ENCODE measurements at regions not wholly inside any gene's neighbourhood (a gene's known extent, or its start where the extent isn't known, plus 50 kb on each side); places are given as distances from the start of the nearest gene placed in this dataset.
"Not testable (repeated sequence)": the region's sequence is repeated elsewhere in the genome, so short reads cannot be mapped to it uniquely, and the experiment has no call there.

DNA sequence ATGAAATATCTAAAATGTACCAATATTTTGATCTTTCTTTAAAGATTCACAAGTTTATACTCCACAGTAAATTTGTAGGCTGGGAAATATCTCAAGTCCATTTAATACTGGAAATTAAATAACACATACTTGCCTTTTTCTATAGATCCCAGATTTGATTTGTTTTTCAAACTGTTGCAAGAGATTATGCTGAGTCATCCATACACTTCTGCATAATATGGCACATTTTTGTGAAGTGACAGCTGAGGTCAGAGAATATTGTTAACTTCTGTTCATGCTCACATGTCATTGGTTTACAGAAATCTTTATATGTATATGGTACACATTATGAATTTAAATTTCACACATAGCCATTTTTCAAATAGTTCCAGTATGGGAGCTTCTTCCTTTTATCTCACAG, 1066.3 kb upstream of the NUDT12 start:
- no peak for ATAC-seq

DNA sequence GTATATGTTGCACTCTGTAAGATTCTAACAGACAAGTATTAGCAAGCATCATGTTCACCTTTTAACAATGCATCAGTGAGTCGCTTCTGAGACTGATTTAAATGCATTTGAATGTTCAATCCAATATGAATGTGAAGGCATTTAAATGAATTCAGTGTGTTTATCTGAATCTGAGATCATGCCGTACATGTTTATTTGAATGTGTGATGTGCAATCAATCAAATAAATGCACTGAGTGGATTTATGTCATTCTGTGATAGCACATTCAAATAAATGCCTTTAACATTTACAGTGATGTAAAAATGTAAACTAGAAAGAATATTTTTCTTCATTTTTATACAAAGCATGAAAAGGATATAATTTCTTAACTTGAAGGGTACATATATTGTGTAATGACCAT, 1063.5 kb upstream of the NUDT12 start:
- ATAC-seq (no peak), DNase-seq (no peak)

More for the DNA sequence above, 1066.3 kb upstream of the NUDT12 start:
- Mint-ChIP-seq H3K4me3 (no peak overlapping the region), H3K36me3 (ENCODE audit: insufficient read depth) (no peaks in the 10 kb centered on the region), H3K9me3 (peaks cover 5% of the 10 kb centered on the region), H3K4me1 (ENCODE audit: low read depth) (no peaks in the 10 kb centered on the region), H3K27me3 (ENCODE audit: low read depth) (no peaks in the 10 kb centered on the region)
- DNase-seq: no peak

DNA sequence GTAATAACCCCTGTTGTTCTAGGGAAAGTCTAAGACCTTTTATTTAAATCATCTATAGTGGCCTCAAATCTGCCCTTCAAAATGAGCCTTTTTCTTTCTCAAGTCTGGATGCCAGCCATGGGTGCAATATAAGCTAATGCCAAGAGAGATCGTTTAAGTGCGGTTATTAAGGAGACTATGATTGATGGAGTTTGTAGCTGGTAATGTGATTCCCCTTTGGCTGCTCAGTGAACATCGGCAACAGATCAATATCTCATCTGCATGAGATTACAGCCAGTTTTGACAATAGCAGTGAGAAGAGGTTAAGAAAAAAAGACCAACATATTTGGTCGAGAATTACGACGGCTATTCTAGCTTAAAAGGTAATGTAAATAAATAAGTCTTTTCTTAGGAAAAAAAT, 1049.4 kb upstream of the NUDT12 start:
- Mint-ChIP-seq H3K36me3 (ENCODE audit: insufficient read depth) (no peaks in the 10 kb centered on the region), H3K27me3 (ENCODE audit: low read depth) (no peaks in the 10 kb centered on the region), H3K4me3 (no peak overlapping the region), H3K4me1 (ENCODE audit: low read depth) (no peaks in the 10 kb centered on the region), H3K9me3 (peaks cover 3% of the 10 kb centered on the region)
- DNase-seq: no peak
- ATAC-seq: no peak

More for the DNA sequence above, 1063.5 kb upstream of the NUDT12 start:
- Mint-ChIP-seq H3K4me3 (no peak overlapping the region), H3K27me3 (ENCODE audit: low read depth) (no peaks in the 10 kb centered on the region), H3K36me3 (ENCODE audit: insufficient read depth) (no peaks in the 10 kb centered on the region), H3K4me1 (ENCODE audit: low read depth) (no peaks in the 10 kb centered on the region), H3K9me3 (peaks cover 7% of the 10 kb centered on the region)

DNA sequence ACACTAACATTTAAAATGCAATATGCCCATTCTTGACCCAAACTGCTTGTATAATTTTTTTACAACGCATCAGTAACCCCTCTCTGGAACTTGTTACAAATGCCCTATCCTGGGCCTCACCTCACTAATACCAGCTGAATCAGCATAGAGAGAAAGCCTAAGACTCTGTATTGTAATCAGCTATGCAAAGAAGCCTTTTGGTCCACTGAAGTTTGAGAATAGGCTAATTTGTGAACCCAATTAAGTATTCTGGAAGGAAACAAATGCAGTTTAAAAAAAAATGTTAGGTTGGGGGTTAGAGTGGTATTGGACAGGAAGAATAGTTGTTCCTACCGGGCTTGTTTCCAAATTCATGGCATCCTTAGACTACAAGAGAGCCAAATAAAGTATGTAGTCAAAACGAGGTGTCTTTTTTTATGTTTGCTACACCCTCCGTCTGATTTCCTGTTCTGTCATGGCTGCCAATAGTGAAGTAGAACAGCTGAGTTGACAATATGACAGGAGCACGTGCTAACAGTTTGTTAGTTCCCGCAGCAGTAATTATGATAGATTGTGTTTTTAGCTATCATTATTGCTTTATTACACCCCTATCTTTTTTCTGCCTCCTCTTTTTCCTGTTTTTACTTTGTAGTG, 1048.7 kb upstream of the NUDT12 start:
- Mint-ChIP-seq H3K4me1 (ENCODE audit: low read depth) (no peaks in the 10 kb centered on the region), H3K36me3 (ENCODE audit: insufficient read depth) (no peaks in the 10 kb centered on the region), H3K9me3 (peaks cover 3% of the 10 kb centered on the region), H3K27me3 (ENCODE audit: low read depth) (no peaks in the 10 kb centered on the region), H3K4me3 (no peak overlapping the region)
- DNase-seq (no peak), ATAC-seq (no peak)

DNA sequence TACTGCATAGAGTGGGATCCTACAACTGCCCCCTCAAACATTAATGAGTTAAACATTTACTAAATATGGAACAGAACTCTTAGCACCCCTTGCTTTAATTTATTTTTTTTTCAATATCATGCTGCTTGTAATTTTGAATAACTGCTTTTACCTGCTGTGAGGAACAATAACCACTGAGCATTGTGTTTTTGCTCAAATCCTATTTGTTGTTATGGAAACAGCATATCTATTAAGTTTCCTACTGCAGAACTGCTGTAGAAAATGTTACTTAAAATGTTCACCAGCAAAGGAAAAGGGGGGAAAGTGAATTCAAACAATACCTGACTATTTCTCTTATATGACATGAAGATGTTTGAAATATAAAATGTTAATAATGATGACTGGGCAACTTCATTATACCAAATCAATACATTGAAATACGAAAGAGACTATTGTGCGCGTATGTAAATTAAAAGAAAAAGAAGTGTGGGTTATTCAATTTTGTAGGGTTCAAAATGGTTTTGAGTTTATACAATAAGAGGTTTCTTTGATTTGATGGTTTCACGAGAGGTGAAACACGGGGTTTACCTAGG, 1043.8 kb upstream of the NUDT12 start:
- Mint-ChIP-seq H3K9me3 (peaks cover 10% of the 10 kb centered on the region), H3K36me3 (ENCODE audit: insufficient read depth) (no peaks in the 10 kb centered on the region), H3K4me1 (ENCODE audit: low read depth) (no peaks in the 10 kb centered on the region), H3K4me3 (no peak overlapping the region), H3K27me3 (ENCODE audit: low read depth) (no peaks in the 10 kb centered on the region)
- ATAC-seq: no peak
- no peak for DNase-seq

DNA sequence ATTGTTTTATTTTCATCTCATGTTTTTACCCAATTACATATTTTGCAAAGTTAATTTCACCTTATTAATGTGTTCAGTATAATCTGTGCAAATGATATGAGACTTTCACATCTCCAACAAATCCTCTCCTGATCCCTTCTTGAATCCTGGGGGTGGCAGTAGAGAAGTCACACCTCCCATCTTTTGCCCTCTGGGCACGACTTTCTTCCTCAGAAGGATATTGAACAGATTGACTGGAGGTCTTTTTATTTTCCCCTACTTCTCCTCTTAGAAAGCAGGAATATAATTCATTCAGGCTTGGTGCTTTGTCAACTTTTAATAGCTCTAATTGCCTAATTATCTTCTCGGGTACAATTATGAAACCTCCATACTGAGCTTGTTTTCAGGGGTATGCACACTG, 1037.1 kb upstream of the NUDT12 start:
- ATAC-seq: no peak
- no peaks in the 10 kb centered on the region for H3K27me3 Mint-ChIP-seq (ENCODE audit: low read depth)
- H3K9me3 Mint-ChIP-seq: peaks cover 10% of the 10 kb centered on the region
- H3K4me3 Mint-ChIP-seq: no peak overlapping the region
- DNase-seq: no peak
- no peaks in the 10 kb centered on the region for H3K4me1 Mint-ChIP-seq (ENCODE audit: low read depth)
- H3K36me3 Mint-ChIP-seq (ENCODE audit: insufficient read depth): no peaks in the 10 kb centered on the region

DNA sequence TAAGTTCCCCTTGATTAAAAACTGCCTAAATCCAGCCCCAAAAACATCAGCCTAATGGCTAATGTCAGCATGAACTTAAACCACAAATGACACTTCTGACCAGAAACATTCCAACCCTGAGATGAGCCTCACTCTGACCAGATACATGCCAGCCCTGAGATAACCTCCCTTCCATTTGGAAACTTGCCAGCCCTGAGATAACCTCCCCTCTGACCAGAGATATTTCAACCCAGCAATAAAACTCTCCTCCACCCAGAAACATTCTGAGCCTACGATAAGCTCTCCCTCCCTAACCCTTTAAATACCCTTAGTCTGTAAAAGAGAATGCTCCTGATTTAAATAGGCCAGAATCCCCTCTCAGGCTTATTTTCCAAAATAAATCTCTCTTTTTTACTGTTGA, 1035.7 kb upstream of the NUDT12 start:
- ATAC-seq: no peak
- H3K4me1 Mint-ChIP-seq (ENCODE audit: low read depth): no peaks in the 10 kb centered on the region

DNA sequence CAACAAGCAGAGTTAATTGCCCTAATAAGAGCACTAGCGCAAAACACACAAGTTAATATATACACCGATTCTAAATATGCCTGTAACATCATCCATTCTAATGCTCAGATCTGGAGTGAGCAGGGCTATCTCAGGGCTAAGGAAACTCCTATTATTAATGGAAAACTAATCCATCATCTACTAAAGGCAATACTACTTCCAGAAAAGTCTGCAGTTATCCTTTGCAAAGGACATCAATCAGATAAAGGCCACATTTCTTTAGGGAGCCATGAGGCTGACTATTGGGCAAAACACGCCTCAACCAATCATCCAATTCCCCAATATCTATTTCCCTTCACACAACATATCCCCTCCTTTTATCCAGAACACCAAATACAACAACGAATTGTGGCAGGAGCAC, 1032.3 kb upstream of the NUDT12 start:
- Mint-ChIP-seq H3K4me3 (no peak overlapping the region), H3K36me3 (ENCODE audit: insufficient read depth) (no peaks in the 10 kb centered on the region), H3K4me1 (ENCODE audit: low read depth) (no peaks in the 10 kb centered on the region), H3K27me3 (ENCODE audit: low read depth) (no peaks in the 10 kb centered on the region), H3K9me3 (peaks cover 22% of the 10 kb centered on the region)
- DNase-seq (no peak), ATAC-seq (no peak)

More for the DNA sequence above, 1035.7 kb upstream of the NUDT12 start:
- Mint-ChIP-seq H3K4me3 (no peak overlapping the region), H3K27me3 (ENCODE audit: low read depth) (no peaks in the 10 kb centered on the region), H3K36me3 (ENCODE audit: insufficient read depth) (no peaks in the 10 kb centered on the region), H3K9me3 (peaks cover 8% of the 10 kb centered on the region)
- no peak for DNase-seq

DNA sequence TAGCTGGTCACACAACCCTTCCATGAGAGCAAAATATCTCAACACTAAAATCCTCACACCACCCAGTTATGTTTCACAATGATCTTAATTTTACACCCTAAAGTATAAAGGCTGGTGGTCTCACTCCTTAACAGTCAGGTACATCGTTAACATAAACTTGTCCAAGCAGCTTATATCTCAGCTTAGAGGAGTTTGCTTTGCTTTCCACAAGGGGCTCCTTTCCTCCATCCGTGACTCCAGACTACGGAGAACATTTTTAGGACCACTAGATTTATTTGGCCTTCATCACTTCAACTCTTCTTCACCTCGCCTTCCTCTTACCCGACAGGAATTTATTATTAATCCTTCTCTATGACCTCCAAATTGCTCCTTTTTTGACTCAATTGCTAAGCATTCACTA, 1014.1 kb upstream of the NUDT12 start:
- no peaks in the 10 kb centered on the region for H3K4me1 Mint-ChIP-seq (ENCODE audit: low read depth)
- no peak for DNase-seq
- no peaks in the 10 kb centered on the region for H3K27me3 Mint-ChIP-seq (ENCODE audit: low read depth)
- H3K36me3 Mint-ChIP-seq (ENCODE audit: insufficient read depth): no peaks in the 10 kb centered on the region
- H3K9me3 Mint-ChIP-seq: peaks cover 2% of the 10 kb centered on the region
- H3K4me3 Mint-ChIP-seq: no peak overlapping the region
- ATAC-seq: no peak

DNA sequence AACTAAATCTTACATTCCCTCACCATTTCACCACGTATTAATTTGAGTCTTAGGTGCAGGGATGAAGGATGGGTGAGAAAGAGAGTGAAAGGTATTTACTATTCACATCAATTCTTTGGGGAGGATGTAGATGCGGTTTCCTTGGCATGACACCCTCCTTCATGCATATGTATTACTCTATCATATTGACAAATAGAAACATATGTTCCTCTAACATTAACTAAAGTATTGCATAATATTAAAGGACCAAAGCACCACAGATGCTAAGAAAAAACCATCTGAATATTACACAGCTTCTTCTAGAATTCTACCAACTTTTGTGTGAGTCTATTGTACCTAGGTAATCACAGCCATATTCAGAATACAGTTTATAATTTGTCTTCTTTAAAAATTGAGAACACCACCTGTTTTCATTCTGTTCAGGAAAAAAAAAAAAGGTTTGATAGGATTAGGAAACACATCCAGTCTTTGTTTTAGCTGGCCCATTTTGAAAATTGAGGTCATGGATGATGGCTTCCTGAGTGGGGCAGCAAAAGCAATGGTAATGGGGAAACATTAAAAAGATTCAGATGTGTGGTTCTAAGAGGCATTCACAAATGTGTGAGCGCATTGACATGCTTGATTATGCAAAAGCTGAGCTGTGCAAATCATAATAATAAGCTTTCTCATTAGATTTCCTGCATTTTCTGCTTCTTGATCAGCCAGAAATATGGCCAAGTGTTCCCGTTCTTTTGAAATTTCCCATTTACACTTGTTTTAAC, 1011.5 kb upstream of the NUDT12 start:
- H3K36me3 Mint-ChIP-seq (ENCODE audit: insufficient read depth): no peaks in the 10 kb centered on the region
- no peak overlapping the region for H3K4me3 Mint-ChIP-seq
- no peaks in the 10 kb centered on the region for H3K4me1 Mint-ChIP-seq (ENCODE audit: low read depth)
- peaks cover 7% of the 10 kb centered on the region for H3K9me3 Mint-ChIP-seq
- H3K27me3 Mint-ChIP-seq (ENCODE audit: low read depth): no peaks in the 10 kb centered on the region
- ATAC-seq: no peak
- DNase-seq: no peak

DNA sequence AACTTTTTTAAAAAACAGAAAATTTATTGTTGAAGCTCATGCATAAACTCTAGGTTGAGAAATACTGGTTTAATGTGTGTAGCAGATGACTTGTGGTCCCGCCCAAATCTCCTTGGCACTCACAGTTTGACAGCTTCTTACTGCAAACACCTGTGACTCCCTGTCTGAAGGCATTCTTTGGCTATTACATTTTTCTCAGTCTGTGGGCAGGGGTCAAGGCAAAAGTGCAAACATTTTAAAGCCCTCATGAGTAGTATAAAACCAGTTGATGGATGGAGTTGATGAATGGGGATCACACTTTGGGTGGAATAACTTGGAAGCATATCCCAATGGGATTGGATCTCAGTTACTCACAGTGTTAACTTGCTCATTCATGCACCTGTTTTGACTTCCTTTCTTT, 1007.0 kb upstream of the NUDT12 start:
- Mint-ChIP-seq H3K4me3 (no peak overlapping the region), H3K36me3 (ENCODE audit: insufficient read depth) (no peaks in the 10 kb centered on the region), H3K4me1 (ENCODE audit: low read depth) (no peaks in the 10 kb centered on the region), H3K27me3 (ENCODE audit: low read depth) (no peaks in the 10 kb centered on the region), H3K9me3 (peaks cover 13% of the 10 kb centered on the region)
- ATAC-seq (no peak), DNase-seq (no peak)

DNA sequence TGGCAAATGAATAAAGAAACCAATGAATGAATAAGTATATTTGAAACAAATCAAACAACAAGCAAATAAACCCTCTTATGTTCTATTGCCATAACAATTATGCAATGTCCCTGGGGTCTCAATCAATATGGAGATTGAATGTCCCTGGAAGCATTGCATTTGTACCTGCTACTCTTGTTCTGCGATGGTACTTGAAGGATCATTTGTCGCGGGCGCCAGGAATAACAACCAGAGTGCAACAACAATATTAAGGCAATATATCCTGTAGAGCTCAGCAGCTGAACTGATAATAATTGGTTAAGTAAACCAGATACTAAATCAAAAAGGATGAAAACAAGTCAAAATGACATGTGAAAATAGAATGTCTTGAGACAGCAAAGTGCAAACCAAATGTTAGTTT, 1001.9 kb upstream of the NUDT12 start:
- no peak for DNase-seq
- no peaks in the 10 kb centered on the region for H3K27me3 Mint-ChIP-seq (ENCODE audit: low read depth)
- H3K4me3 Mint-ChIP-seq: no peak overlapping the region
- no peak for ATAC-seq
- H3K9me3 Mint-ChIP-seq: peaks cover 9% of the 10 kb centered on the region
- no peaks in the 10 kb centered on the region for H3K36me3 Mint-ChIP-seq (ENCODE audit: insufficient read depth)
- H3K4me1 Mint-ChIP-seq (ENCODE audit: low read depth): no peaks in the 10 kb centered on the region

DNA sequence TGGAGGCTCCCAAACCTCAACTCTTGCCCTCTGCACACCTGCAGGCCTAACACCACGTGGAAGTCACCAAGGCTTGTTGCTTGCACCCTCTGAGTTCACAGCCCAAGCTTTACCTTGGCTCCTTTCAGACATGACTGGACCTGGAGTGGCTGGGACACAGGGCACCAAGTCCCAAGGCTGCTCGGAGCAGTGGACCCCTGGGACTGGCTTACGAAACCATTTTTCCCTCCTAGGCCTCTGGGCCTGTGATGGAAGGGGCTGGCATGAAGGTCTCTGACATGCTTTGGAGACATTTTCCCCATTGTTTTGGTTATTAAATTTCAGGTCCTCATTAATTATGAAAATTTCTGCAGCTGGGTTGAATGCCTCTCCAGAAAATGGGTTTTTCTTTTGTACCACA, 994.4 kb upstream of the NUDT12 start:
- no peaks in the 10 kb centered on the region for H3K27me3 Mint-ChIP-seq (ENCODE audit: low read depth)
- DNase-seq: no peak
- no peak for ATAC-seq
- no peaks in the 10 kb centered on the region for H3K36me3 Mint-ChIP-seq (ENCODE audit: insufficient read depth)
- peaks cover 18% of the 10 kb centered on the region for H3K9me3 Mint-ChIP-seq
- H3K4me1 Mint-ChIP-seq (ENCODE audit: low read depth): no peaks in the 10 kb centered on the region
- H3K4me3 Mint-ChIP-seq: no peak overlapping the region

DNA sequence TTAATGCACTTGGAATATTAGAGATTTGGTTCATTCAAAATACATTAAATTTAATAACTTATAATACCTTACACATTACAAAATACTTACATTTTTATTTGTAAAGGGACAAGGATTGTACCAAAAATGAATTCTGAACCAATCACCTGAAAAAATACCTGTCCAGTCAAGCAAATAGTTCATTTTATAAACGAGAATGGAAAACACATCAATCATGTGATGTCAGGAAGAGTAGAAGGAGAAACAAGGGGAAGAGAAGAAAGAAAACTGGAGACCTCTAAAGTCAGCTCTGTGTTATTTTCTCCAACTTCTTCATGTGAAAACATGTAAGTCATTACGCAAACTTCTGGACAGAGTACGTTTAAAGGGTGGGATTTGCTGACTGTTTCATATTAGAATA, 989.0 kb upstream of the NUDT12 start:
- no peaks in the 10 kb centered on the region for H3K36me3 Mint-ChIP-seq (ENCODE audit: insufficient read depth)
- H3K27me3 Mint-ChIP-seq (ENCODE audit: low read depth): no peaks in the 10 kb centered on the region
- H3K9me3 Mint-ChIP-seq: peaks cover 12% of the 10 kb centered on the region
- no peak for DNase-seq
- no peak for ATAC-seq
- no peak overlapping the region for H3K4me3 Mint-ChIP-seq
- H3K4me1 Mint-ChIP-seq (ENCODE audit: low read depth): no peaks in the 10 kb centered on the region

DNA sequence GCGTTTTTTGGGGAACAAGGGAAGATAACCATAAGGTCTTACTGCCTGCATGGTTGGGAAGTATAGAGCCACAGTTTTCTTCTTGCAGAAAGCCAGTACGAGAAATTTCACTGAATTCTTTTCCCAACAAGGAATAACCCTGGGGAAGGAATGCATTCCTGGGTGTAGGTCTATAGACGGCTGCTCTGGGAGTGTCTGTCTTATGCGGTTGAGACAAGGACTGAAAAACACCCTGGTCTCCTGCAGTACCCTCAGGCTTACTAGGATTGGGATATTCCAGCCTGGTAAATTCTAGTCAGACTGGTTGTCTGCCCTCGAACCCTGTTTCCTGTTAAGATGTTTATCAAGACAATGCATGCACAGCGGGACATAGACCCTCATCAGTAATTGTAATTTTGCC, 984.3 kb upstream of the NUDT12 start:
- DNase-seq; H3K9me3 Mint-ChIP-seq; H3K36me3 Mint-ChIP-seq (ENCODE audit: insufficient read depth); H3K4me1 Mint-ChIP-seq (ENCODE audit: low read depth); H3K27me3 Mint-ChIP-seq (ENCODE audit: low read depth); ATAC-seq; H3K4me3 Mint-ChIP-seq: not testable (repeated sequence)
